Skeletal muscle tissue (tissue), 3 donors: ENCODE measurements at regions not wholly inside any gene's neighbourhood (a gene's known extent, or its start where the extent isn't known, plus 50 kb on each side); places are given as distances from the start of the nearest gene placed in this dataset.

ENCODE experiments used
- H3K27ac ChIP-seq: one replicate; pipeline ENCODE4 v1.7.0; 2013; ENCODE audit warnings: mild to moderate bottlenecking, low read depth, low read length, inconsistent platforms
- H3K27me3 ChIP-seq, 3 donors: one replicate each; pipeline ENCODE4 v1.7.0; 2013; ENCODE audit warnings: low read length in 3 of 3; ENCODE audit not compliant: control insufficient read depth in 3 of 3, insufficient read depth in 3 of 3
- H3K36me3 ChIP-seq, 3 donors: one replicate each; pipeline ENCODE4 v1.7.0; 2013; ENCODE audit warnings: low read length in 3 of 3; ENCODE audit not compliant: control insufficient read depth in 3 of 3, insufficient read depth in 3 of 3
- H3K4me1 ChIP-seq, 3 donors: one replicate each; pipeline ENCODE4 v1.7.0; 2013; ENCODE audit warnings: low read length in 3 of 3, mild to moderate bottlenecking in 3 of 3; ENCODE audit not compliant: control insufficient read depth in 3 of 3, insufficient read depth in 3 of 3
- H3K4me3 ChIP-seq, 3 donors: one replicate each; pipeline ENCODE4 v1.7.0; 2013; ENCODE audit warnings: low read length in 3 of 3
- H3K9ac ChIP-seq, 3 donors: one replicate each; pipeline ENCODE4 v1.7.0; 2013; ENCODE audit warnings: low read length in 3 of 3, mild to moderate bottlenecking in 3 of 3, moderate library complexity in 2 of 3, low read depth in 1 of 3
- H3K9me3 ChIP-seq, 3 donors: one replicate each; pipeline ENCODE4 v1.7.0; 2013; ENCODE audit warnings: low read length in 3 of 3; ENCODE audit not compliant: control insufficient read depth in 3 of 3
- donor health status: Osteomylitis.

GRCh38 chr18:34115409-34116081 is 109.2 kb downstream of the NOL4 start:
- Histone ChIP-seq H3K27ac (no peak overlapping the region), H3K36me3 (no peaks in the 10 kb centered on the region), H3K4me1 (no peaks in the 10 kb centered on the region)

GRCh38 chr18:34114996-34115395 is 109.7 kb downstream of the NOL4 start:
- Histone ChIP-seq H3K27ac (no peak overlapping the region), H3K4me1 (no peaks in the 10 kb centered on the region), H3K9ac (no peak overlapping the region), H3K9me3 (no peaks in the 10 kb centered on the region), H3K36me3 (no peaks in the 10 kb centered on the region), H3K4me3 (no peak overlapping the region), H3K27me3 (no peaks in the 10 kb centered on the region)

More at GRCh38 chr18:34115409-34116081, 109.2 kb downstream of the NOL4 start:
- H3K4me3 ChIP-seq, result no peak overlapping the region
- no peaks in the 10 kb centered on the region for H3K9me3 ChIP-seq
- no peaks in the 10 kb centered on the region for H3K27me3 ChIP-seq
- H3K9ac ChIP-seq, result no peak overlapping the region

- Histone ChIP-seq H3K9ac (no peak overlapping the region), H3K9me3 (no peaks in the 10 kb centered on the region), H3K4me1 (no peaks in the 10 kb centered on the region), H3K4me3 (no peak overlapping the region), H3K36me3 (no peaks in the 10 kb centered on the region), H3K27ac (no peak overlapping the region), H3K27me3 (no peaks in the 10 kb centered on the region)
Measured at GRCh38 chr18:34108206-34108605, 116.5 kb downstream of the NOL4 start.

- no peaks in the 10 kb centered on the region for H3K27me3 ChIP-seq
- no peak overlapping the region for H3K4me3 ChIP-seq
- H3K27ac ChIP-seq, result no peak overlapping the region
- H3K4me1 ChIP-seq, result no peaks in the 10 kb centered on the region
- no peaks in the 10 kb centered on the region for H3K9me3 ChIP-seq
- no peak overlapping the region for H3K9ac ChIP-seq
- H3K36me3 ChIP-seq, result no peaks in the 10 kb centered on the region
Measured at GRCh38 chr18:34098109-34098508, 126.6 kb downstream of the NOL4 start.

GRCh38 chr18:34097312-34097711 is 127.4 kb downstream of the NOL4 start:
- Histone ChIP-seq H3K4me3 (no peak overlapping the region), H3K27ac (no peak overlapping the region), H3K9me3 (no peaks in the 10 kb centered on the region), H3K4me1 (no peaks in the 10 kb centered on the region), H3K9ac (no peak overlapping the region), H3K27me3 (no peaks in the 10 kb centered on the region), H3K36me3 (no peaks in the 10 kb centered on the region)

- Histone ChIP-seq H3K9me3 (no peaks in the 10 kb centered on the region), H3K36me3 (no peaks in the 10 kb centered on the region), H3K27me3 (no peaks in the 10 kb centered on the region), H3K4me1 (no peaks in the 10 kb centered on the region), H3K27ac (no peak overlapping the region), H3K9ac (no peak overlapping the region), H3K4me3 (no peak overlapping the region)
Measured at GRCh38 chr18:34094148-34094547, 130.6 kb downstream of the NOL4 start.

GRCh38 chr18:34092796-34093195 is 131.9 kb downstream of the NOL4 start:
- Histone ChIP-seq H3K36me3 (no peaks in the 10 kb centered on the region), H3K4me1 (no peaks in the 10 kb centered on the region), H3K9ac (no peak overlapping the region), H3K9me3 (no peaks in the 10 kb centered on the region), H3K4me3 (no peak overlapping the region), H3K27ac (no peak overlapping the region), H3K27me3 (no peaks in the 10 kb centered on the region)

GRCh38 chr18:34086370-34086769 is 138.3 kb downstream of the NOL4 start:
- H3K4me1 ChIP-seq, result no peaks in the 10 kb centered on the region
- H3K36me3 ChIP-seq, result no peaks in the 10 kb centered on the region
- no peak overlapping the region for H3K27ac ChIP-seq
- no peaks in the 10 kb centered on the region for H3K9me3 ChIP-seq
- no peaks in the 10 kb centered on the region for H3K27me3 ChIP-seq
- no peak overlapping the region for H3K4me3 ChIP-seq
- H3K9ac ChIP-seq, result no peak overlapping the region

GRCh38 chr18:34085140-34085739 is 139.5 kb downstream of the NOL4 start:
- H3K36me3 ChIP-seq, result no peaks in the 10 kb centered on the region
- no peak overlapping the region for H3K9ac ChIP-seq
- no peaks in the 10 kb centered on the region for H3K4me1 ChIP-seq
- H3K4me3 ChIP-seq, result no peak overlapping the region
- H3K27ac ChIP-seq, result no peak overlapping the region
- no peaks in the 10 kb centered on the region for H3K27me3 ChIP-seq
- no peaks in the 10 kb centered on the region for H3K9me3 ChIP-seq

GRCh38 chr18:34084635-34085034 is 140.1 kb downstream of the NOL4 start:
- Histone ChIP-seq H3K27ac (no peak overlapping the region), H3K36me3 (no peaks in the 10 kb centered on the region), H3K9me3 (no peaks in the 10 kb centered on the region), H3K9ac (no peak overlapping the region), H3K4me1 (no peaks in the 10 kb centered on the region), H3K4me3 (no peak overlapping the region), H3K27me3 (no peaks in the 10 kb centered on the region)
